ENCODE measurements at regions not wholly inside any gene's neighbourhood (a gene's known extent, or its start where the extent isn't known, plus 50 kb on each side); places are given as distances from the start of the nearest gene placed in this dataset.

DNA sequence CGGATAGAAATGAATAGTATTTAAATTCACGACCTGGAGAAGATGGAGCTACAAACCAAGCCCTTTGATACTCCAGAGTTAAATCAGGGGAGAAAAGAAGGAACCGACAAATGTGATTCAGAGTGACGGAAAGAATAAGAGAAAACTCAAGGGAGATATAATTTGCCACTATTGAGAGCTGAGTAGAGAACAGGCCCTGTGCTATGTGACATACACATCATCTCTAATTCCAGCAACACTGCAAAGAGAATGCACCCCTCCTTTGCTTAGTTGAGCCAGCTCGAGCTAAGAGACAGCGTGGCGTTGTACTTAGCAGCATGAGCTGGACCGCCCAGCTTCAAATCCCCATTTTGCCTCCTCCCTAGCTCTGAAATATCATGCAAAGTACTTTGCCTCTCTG, 266.4 kb upstream of the TENM3 start:
- H4K5ac ChIP-seq (ENCODE audit: low read depth, low read length): no peak overlapping the region
- H4K20me1 ChIP-seq (ENCODE audit: insufficient read depth, low read length): no peaks in the 10 kb centered on the region
- H3K23ac ChIP-seq (ENCODE audit: low read depth, low read length): no peak overlapping the region
- no peak overlapping the region for H3K4me3 ChIP-seq (ENCODE audit: insufficient read depth, low read depth, low read length)
- ATAC-seq (ENCODE audit: low read depth): no peak
- DNase-seq: no peak
- ChIA-PET POLR2A (ENCODE audit: unreplicated experiment) (no interaction called here), CTCF (no interaction called here)
- H3K9me3 ChIP-seq (ENCODE audit: control insufficient read depth, insufficient read depth, low read length): peaks cover 4% of the 10 kb centered on the region
- no peak overlapping the region for H2AFZ ChIP-seq (replicated peaks; ENCODE audit: low read length, poor library complexity)
- no peak overlapping the region for H3K14ac ChIP-seq (replicated peaks; ENCODE audit: low read depth, low read length)
- no peak overlapping the region for H2AK5ac ChIP-seq (ENCODE audit: low read depth, low read length)
- no peak overlapping the region for H4K91ac ChIP-seq (ENCODE audit: insufficient read depth, low read depth, low read length)
- TF ChIP-seq RAD21 (IDR thresholded peaks at IDR 0.05; ENCODE audit: low read length) (no peak), BHLHE40 (IDR thresholded peaks at IDR 0.05; ENCODE audit: low read depth, low read length) (no peak), FOS (IDR thresholded peaks at IDR 0.05; ENCODE audit: low read depth, low read length) (no peak), SMC3 (IDR thresholded peaks at IDR 0.05; ENCODE audit: low read depth, low read length) (no peak), CEBPB (IDR thresholded peaks at IDR 0.05; ENCODE audit: low read depth, low read length) (no peak), MAFK (IDR thresholded peaks at IDR 0.05; ENCODE audit: low read depth, low read length) (no peak)
- BruUV-seq (replicated peaks): no TSS peak
- intact Hi-C loops (cut with micrococcal nuclease): no loop called here
- no peaks in the 10 kb centered on the region for H3K9me1 ChIP-seq (ENCODE audit: insufficient read depth, low read length)
- H3K27ac ChIP-seq (ENCODE audit: insufficient read depth, low read length): no peak overlapping the region
- in situ Hi-C loops (cut with MboI; ENCODE audit: low sequenced_read_pairs): no loop called here
- H4K8ac ChIP-seq (ENCODE audit: low read depth in 2 of 2, low read length in 2 of 2): no peak overlapping the region
- no peak overlapping the region for H3K18ac ChIP-seq (ENCODE audit: low read depth, low read length)
- H3K79me1 ChIP-seq (ENCODE audit: low read depth in 1 of 2, low read length in 2 of 2): no peaks in the 10 kb centered on the region
- H2AK9ac ChIP-seq (replicated peaks; ENCODE audit: low read depth, low read length, poor library complexity): no peak overlapping the region
- H2BK15ac ChIP-seq (ENCODE audit: low read depth, low read length): no peak overlapping the region
- 89% methylated on average over 6 of the region's 8 CpGs; no CpG with 5 or more reads in 1 of the 2 experiments for WGBS, 2 experiments (ENCODE audit: extremely low coverage in 2 of 2, insufficient read length in 1 of 2)
- H3K4me1 ChIP-seq (ENCODE audit: control insufficient read depth, insufficient read depth, low read length): no peaks in the 10 kb centered on the region
- no peak overlapping the region for H3K4ac ChIP-seq (ENCODE audit: low read depth, low read length)
- H3K9ac ChIP-seq (ENCODE audit: low read depth, low read length): no peak overlapping the region
- H2BK120ac ChIP-seq (ENCODE audit: low read depth, low read length): no peak overlapping the region
- dilution Hi-C loops (cut with HindIII; ENCODE audit: low sequenced_read_pairs, unreplicated experiment): no loop called here
- no peak overlapping the region for H2BK20ac ChIP-seq (ENCODE audit: low read depth, low read length)
- no peak overlapping the region for H3K56ac ChIP-seq (ENCODE audit: extremely low read depth, insufficient read depth, low read length)
- H3K27me3 ChIP-seq (ENCODE audit: control insufficient read depth, insufficient read depth, low read length): no peaks in the 10 kb centered on the region
- no peak overlapping the region for H2BK5ac ChIP-seq (ENCODE audit: low read depth, low read length, poor library complexity, severe bottlenecking)
- H3K4me2 ChIP-seq (ENCODE audit: low read depth, low read length): no peak overlapping the region
- H3K36me3 ChIP-seq (ENCODE audit: control insufficient read depth, insufficient read depth, low read length): no peaks in the 10 kb centered on the region

Data from IMR-90 (cell line).